SK-N-SH (cell line): ENCODE measurements at regions not wholly inside any gene's neighbourhood (a gene's known extent, or its start where the extent isn't known, plus 50 kb on each side); places are given as distances from the start of the nearest gene placed in this dataset.

Experiments used
- CTCF ChIA-PET: fragments of 300-600, 350-600 bp; formaldehyde crosslinking; extraction: SDS; loops from one replicate; lab custom pipeline; 2021; lab: Yijun Ruan, JAX
- POLR2A ChIA-PET: fragments of 350-600 bp; sonication (Branson Sonifier 250); formaldehyde crosslinking; extraction: SDS; loops from one replicate; lab custom pipeline; 2020; ENCODE audit warnings: antibody characterized with exemption, inconsistent platforms; lab: Yijun Ruan, JAX
- DNase-seq: peaks from one replicate; pipeline ENCODE4 v3.0.0; 2012
- H2AFZ ChIP-seq: fragments of 200-600 bp; sonication (generic); 2 replicates; pipeline ENCODE4 v1.8.1; 2016; ENCODE audit warnings: antibody characterized with exemption, mild to moderate bottlenecking, low read depth
- H3F3A ChIP-seq: fragments of 200-600 bp; sonication (generic); replicated peaks from 2 replicates; pipeline ENCODE3; 2016; ENCODE audit warnings: antibody characterized with exemption, mild to moderate bottlenecking; ENCODE audit not compliant: insufficient read depth
- H3K27ac ChIP-seq, 2 experiments: fragments of 200-500 bp in 1 of 2; fragments of 200-600 bp in 1 of 2; sonication (Bioruptor generic) in 1 of 2; sonication (generic), shearing (Covaris generic) in 1 of 2; 2 replicates each; pipeline versions ENCODE4 v1.5.1 to v1.6.1; 2014 to 2016; ENCODE audit warnings: low read depth in 2 of 2, inconsistent platforms in 1 of 2, low read length in 1 of 2, mild to moderate bottlenecking in 1 of 2, mixed read lengths in 1 of 2
- H3K27me3 ChIP-seq: fragments of 200-600 bp; sonication (generic), shearing (Covaris generic); 2 replicates; pipeline ENCODE4 v1.6.1; 2016; ENCODE audit warnings: mixed run types; ENCODE audit not compliant: insufficient read depth
- H3K36me3 ChIP-seq, 2 experiments: fragments of 200-500 bp in 1 of 2; fragments of 200-600 bp in 1 of 2; sonication (Bioruptor generic) in 1 of 2; sonication (generic) in 1 of 2; replicated peaks in 1 of 2; 2 replicates each; pipeline versions ENCODE3 to v1.5.1; 2014 to 2016; ENCODE audit warnings: low read length in 1 of 2, mild to moderate bottlenecking in 1 of 2; ENCODE audit not compliant: insufficient read depth in 2 of 2, control insufficient read depth in 1 of 2
- H3K4me1 ChIP-seq, 2 experiments: fragments of 200-500 bp in 1 of 2; fragments of 200-600 bp in 1 of 2; sonication (Bioruptor generic) in 1 of 2; sonication (generic), shearing (Covaris generic) in 1 of 2; 2 replicates each; pipeline versions ENCODE4 v1.5.1 to v1.6.1; 2014 to 2016; ENCODE audit warnings: low read depth in 1 of 2, low read length in 1 of 2, mixed run types in 1 of 2; ENCODE audit not compliant: insufficient read depth in 2 of 2, control insufficient read depth in 1 of 2
- H3K4me2 ChIP-seq: fragments of 200-600 bp; sonication (generic), shearing (Covaris generic); 2 replicates; pipeline ENCODE4 v1.6.1; 2017; ENCODE audit warnings: mixed run types
- H3K4me3 ChIP-seq, 2 experiments: fragments of 200-500 bp in 1 of 2; fragments of 200-600 bp in 1 of 2; sonication (Bioruptor generic) in 1 of 2; sonication (generic), shearing (Covaris generic) in 1 of 2; 2 replicates each; pipeline versions ENCODE4 v1.5.1 to v1.8.1; 2014 to 2016; ENCODE audit warnings: low read depth in 2 of 2, inconsistent platforms in 1 of 2, low read length in 1 of 2, mild to moderate bottlenecking in 1 of 2, mixed read lengths in 1 of 2, moderate library complexity in 1 of 2
- H3K79me2 ChIP-seq: fragments of 200-600 bp; sonication (generic); 2 replicates; pipeline ENCODE4 v1.8.1; 2017; ENCODE audit warnings: mild to moderate bottlenecking; ENCODE audit not compliant: insufficient read depth
- H3K9ac ChIP-seq: fragments of 200-600 bp; sonication (generic); 2 replicates; pipeline ENCODE4 v1.6.1; 2017; ENCODE audit warnings: mixed run types
- H3K9me2 ChIP-seq: fragments of 200-600 bp; sonication (generic); 2 replicates; pipeline ENCODE4 v1.6.1; 2017; ENCODE audit warnings: mixed run types
- H3K9me3 ChIP-seq: fragments of 200-600 bp; sonication (generic); 2 replicates; pipeline ENCODE4 v1.6.1; 2017; ENCODE audit warnings: mixed run types, mild to moderate bottlenecking, moderate library complexity
- H4K20me1 ChIP-seq: fragments of 200-600 bp; sonication (generic); 2 replicates; pipeline ENCODE4 v1.6.1; 2017; ENCODE audit warnings: mild to moderate bottlenecking, mixed run types; ENCODE audit not compliant: insufficient read depth
- FOXM1 ChIP-seq: IDR thresholded peaks from 2 replicates; pipeline ENCODE4 v1.4.0; 2012; ENCODE audit warnings: low read depth, mild to moderate bottlenecking
- MEF2A ChIP-seq: IDR thresholded peaks from 2 replicates; pipeline ENCODE4 v1.4.0; 2012; ENCODE audit warnings: low read depth, borderline replicate concordance
- RXRA ChIP-seq: IDR thresholded peaks from 2 replicates; pipeline ENCODE4 v1.4.0; 2012; ENCODE audit warnings: low read depth, mild to moderate bottlenecking, borderline replicate concordance
- TEAD4 ChIP-seq: IDR thresholded peaks from 2 replicates; pipeline ENCODE4 v1.4.0; 2012; ENCODE audit warnings: mild to moderate bottlenecking, borderline replicate concordance; ENCODE audit not compliant: insufficient read depth
- YY1 ChIP-seq: IDR thresholded peaks from 2 replicates; pipeline ENCODE4 v1.4.0; 2012; ENCODE audit warnings: low read depth, mild to moderate bottlenecking
- WGBS: methylation state at CpG from one replicate; pipeline ENCODE4 v1.1.6; 2017; ENCODE audit warnings: low lambda C conversion rate; 5-methylcytosine and 5-hydroxymethylcytosine counted together
- TF ChIP-seq, protein P1 (sequence below): fragments of 150-350 bp; IDR thresholded peaks from 2 replicates; pipeline ENCODE4 v1.6.1; 2016; ENCODE audit warnings: mild to moderate bottlenecking, low read depth, low read length
- TF ChIP-seq, protein P2 (sequence below): IDR thresholded peaks from 2 replicates; pipeline ENCODE4 v1.6.1; 2012; ENCODE audit warnings: mild to moderate bottlenecking, low read depth, low read length, moderate library complexity
- TF ChIP-seq, protein P3 (sequence below): IDR thresholded peaks from 2 replicates; pipeline ENCODE4 v1.4.0; 2012; ENCODE audit warnings: low read depth

DNA sequence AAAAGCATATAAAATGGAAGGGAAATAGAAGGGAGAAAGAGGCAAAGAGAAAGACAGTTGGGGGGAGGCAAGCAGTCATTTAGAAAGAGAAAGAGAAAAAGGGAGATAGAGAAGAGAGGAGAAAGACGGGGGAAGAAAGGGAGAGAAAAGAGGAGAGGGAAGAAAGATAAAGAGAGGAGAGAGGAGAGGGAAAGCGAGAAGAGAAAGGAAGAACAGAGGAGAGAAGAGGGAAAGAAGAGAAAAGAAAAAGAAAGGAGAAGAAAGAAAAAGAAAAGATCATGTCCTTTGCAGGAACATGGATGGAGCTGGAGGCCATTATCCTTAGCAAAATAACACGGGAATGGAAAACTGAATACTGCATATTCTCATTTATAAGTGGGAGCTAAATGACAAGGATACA, 247.7 kb downstream of the MIAT start:
- H2AFZ ChIP-seq, result no peak overlapping the region
- H3K27ac ChIP-seq, result no peak overlapping the region
- H3K27me3 ChIP-seq, result no peaks in the 10 kb centered on the region; the same call in 1 of the 2 replicates
- H3K9me3 ChIP-seq, result no peaks in the 10 kb centered on the region
- H3F3A ChIP-seq, result no peaks in the 10 kb centered on the region
- WGBS, result 58% methylated on average over 3 of the region's 3 CpGs
- DNase-seq, result no peak
- no peak for TF ChIP-seq RXRA
- TF ChIP-seq, protein P1, sequence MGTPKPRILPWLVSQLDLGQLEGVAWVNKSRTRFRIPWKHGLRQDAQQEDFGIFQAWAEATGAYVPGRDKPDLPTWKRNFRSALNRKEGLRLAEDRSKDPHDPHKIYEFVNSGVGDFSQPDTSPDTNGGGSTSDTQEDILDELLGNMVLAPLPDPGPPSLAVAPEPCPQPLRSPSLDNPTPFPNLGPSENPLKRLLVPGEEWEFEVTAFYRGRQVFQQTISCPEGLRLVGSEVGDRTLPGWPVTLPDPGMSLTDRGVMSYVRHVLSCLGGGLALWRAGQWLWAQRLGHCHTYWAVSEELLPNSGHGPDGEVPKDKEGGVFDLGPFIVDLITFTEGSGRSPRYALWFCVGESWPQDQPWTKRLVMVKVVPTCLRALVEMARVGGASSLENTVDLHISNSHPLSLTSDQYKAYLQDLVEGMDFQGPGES, result no peak
- ChIA-PET CTCF (no interaction called here), POLR2A (no interaction called here)
- no peak overlapping the region for H3K4me2 ChIP-seq
- no peak overlapping the region for H3K9ac ChIP-seq
- H4K20me1 ChIP-seq, result no peaks in the 10 kb centered on the region
- no peaks in the 10 kb centered on the region for H3K79me2 ChIP-seq
- H3K36me3 ChIP-seq, result no peaks in the 10 kb centered on the region
- no peaks in the 10 kb centered on the region; a peak in 1 of 4 replicates for H3K4me1 ChIP-seq
- no peaks in the 10 kb centered on the region for H3K9me2 ChIP-seq
- no peak overlapping the region for H3K4me3 ChIP-seq

DNA sequence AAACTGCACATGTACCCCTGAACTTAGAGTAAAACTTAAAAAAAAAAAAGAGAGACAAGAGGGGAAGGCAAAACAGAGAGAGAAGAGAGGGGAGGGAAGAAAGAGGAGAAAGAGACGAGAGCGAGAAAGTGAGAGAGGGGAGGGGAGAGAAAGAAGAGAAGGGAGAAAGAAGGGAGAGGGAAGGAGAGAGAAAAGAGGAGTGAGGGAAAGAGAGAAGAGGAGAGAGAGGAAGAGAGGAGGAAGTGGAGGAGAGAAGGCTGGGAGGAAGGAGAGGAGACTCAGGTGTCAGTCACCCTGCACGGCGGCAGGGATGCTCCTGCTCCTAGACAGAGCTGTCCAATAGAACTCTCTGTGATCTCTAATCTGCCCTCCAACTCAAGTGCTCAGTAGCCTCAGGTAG, 248.3 kb downstream of the MIAT start:
- no peak for DNase-seq
- Histone ChIP-seq H3K4me1 (no peaks in the 10 kb centered on the region; a peak in 1 of 4 replicates), H3K9ac (no peak overlapping the region), H3K4me3 (no peak overlapping the region), H3K9me2 (no peaks in the 10 kb centered on the region), H3K79me2 (no peaks in the 10 kb centered on the region), H3K4me2 (no peak overlapping the region), H3K9me3 (no peaks in the 10 kb centered on the region), H3F3A (no peaks in the 10 kb centered on the region), H3K36me3 (no peaks in the 10 kb centered on the region), H2AFZ (no peak overlapping the region), H4K20me1 (no peaks in the 10 kb centered on the region), H3K27me3 (no peaks in the 10 kb centered on the region; the same call in 1 of the 2 replicates), H3K27ac (no peak overlapping the region)
- ChIA-PET CTCF (no interaction called here), POLR2A (no interaction called here)
- TF ChIP-seq TEAD4, result no peak
- no peak for TF ChIP-seq MEF2A
- no peak for TF ChIP-seq YY1
- no peak for TF ChIP-seq FOXM1
- TF ChIP-seq, protein P2, sequence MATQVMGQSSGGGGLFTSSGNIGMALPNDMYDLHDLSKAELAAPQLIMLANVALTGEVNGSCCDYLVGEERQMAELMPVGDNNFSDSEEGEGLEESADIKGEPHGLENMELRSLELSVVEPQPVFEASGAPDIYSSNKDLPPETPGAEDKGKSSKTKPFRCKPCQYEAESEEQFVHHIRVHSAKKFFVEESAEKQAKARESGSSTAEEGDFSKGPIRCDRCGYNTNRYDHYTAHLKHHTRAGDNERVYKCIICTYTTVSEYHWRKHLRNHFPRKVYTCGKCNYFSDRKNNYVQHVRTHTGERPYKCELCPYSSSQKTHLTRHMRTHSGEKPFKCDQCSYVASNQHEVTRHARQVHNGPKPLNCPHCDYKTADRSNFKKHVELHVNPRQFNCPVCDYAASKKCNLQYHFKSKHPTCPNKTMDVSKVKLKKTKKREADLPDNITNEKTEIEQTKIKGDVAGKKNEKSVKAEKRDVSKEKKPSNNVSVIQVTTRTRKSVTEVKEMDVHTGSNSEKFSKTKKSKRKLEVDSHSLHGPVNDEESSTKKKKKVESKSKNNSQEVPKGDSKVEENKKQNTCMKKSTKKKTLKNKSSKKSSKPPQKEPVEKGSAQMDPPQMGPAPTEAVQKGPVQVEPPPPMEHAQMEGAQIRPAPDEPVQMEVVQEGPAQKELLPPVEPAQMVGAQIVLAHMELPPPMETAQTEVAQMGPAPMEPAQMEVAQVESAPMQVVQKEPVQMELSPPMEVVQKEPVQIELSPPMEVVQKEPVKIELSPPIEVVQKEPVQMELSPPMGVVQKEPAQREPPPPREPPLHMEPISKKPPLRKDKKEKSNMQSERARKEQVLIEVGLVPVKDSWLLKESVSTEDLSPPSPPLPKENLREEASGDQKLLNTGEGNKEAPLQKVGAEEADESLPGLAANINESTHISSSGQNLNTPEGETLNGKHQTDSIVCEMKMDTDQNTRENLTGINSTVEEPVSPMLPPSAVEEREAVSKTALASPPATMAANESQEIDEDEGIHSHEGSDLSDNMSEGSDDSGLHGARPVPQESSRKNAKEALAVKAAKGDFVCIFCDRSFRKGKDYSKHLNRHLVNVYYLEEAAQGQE, result no peak
- TF ChIP-seq, protein P3, sequence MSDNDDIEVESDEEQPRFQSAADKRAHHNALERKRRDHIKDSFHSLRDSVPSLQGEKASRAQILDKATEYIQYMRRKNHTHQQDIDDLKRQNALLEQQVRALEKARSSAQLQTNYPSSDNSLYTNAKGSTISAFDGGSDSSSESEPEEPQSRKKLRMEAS, result no peak
- WGBS, result 85% methylated on average over 4 of the region's 4 CpGs
